ENCODE measurements at regions not wholly inside any gene's neighbourhood (a gene's known extent, or its start where the extent isn't known, plus 50 kb on each side); places are given as distances from the start of the nearest gene placed in this dataset.
A peak's percentile ranks its signal among the peaks of the same experiment; 100 is the strongest.

DNA sequence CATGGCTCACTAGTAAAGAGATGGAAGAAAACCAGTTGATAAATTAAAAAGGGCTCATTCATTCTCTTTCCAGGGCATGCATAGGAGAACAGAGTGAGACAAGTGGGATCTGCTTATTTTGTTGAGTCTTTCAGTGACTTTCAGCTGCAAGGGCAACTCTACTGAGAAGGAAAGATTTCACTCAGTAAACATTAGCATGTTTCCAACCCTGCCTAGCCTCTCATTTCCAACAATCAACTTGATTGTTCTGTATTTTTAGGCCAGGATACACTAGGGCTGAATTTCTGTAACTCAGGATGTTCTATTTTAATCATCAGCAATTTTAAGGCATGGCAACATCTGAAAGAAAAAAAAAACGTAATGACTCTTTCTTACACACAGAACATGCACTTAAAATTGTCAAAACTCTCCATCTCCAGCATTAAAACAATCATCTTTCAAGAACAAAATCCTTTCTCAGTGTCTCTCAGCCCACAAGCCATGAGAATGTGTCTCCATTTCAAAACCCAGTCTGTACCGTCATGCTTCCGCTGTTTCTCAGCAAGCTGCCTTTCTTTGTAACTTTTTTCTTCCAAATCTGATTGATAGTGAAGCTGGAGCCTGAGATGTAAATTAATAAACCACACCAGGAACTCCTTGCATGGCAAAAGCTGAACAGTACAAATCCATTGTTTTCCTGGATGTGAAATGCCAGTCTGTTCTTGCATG, 147.2 kb upstream of the KLF14 start:
- no peak for DNase-seq

- DNase-seq, result no peak
These were observed 147.8 kb upstream of the KLF14 start for GRCh38 chr7:130881799-130882141.

DNA sequence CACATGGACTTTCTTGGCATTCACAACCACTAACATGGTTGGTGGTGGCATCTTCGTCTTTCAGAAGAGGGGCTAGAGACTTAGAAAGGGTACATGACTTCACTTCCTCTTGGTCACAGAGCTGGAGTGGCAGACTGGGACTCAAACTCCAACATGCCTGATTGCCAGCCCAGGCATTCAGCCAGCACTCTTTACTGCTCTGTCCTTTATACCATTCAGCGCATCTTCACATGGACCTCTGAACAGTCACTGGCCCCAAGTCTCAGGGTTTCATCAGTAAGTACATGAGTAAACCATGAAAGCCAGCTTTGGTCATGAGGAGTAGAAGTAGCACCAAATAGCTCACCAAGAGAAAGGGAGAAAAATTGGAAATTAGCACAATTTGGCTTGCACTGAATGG, 148.4 kb upstream of the KLF14 start:
- no peak for DNase-seq

- DNase-seq, result no peak
These were observed 149.9 kb upstream of the KLF14 start for GRCh38 chr7:130883928-130884327.

DNA sequence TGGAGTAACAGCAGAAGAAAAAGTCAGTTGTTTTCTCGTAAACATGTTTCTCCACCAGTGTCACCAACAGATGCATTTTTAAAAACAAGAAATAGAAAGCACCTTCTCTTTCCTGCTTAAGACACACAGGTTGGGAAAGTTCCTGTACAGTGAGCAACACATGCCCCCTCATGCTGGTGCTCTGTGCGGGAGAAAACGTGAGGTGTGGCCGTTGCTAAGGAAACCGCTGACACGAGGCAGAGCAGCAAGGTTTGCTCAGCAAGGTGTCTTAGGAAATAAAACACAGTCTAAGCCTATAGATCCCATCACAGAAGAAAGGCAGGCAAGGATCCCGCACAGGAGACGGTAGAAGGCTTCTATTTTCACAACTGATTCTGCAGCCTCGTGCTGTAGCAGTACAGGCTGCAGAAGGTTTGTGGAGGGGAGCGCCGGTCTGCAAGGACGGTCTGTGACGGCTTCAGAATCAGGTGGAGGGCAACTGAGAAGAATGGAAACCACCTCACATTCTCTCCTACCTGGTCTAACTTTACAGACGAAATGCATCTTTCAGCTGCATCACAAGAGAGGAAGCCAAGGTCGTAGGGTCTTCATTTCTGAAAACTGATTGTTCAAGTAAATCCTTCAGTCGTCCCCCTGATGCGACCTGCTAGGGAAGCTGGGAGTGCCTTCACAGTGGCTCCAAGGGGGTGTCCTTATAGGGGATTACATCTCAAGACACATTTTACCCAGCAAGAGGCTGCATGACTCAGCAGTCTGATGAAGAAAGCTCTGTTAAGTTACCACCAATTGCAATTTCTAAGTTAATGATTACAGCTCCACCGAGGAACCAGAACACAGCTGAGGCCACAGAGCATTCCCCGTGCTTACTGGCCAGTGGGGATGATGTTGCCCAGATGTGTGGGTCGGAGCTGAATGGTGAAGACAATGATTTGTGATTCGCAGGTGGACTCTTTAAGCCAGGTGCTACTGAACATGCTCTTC, 150.7 kb upstream of the KLF14 start:
- no peak for DNase-seq

- no peak for DNase-seq
These were observed 152.6 kb upstream of the KLF14 start for GRCh38 chr7:130886438-130887135.

GRCh38 chr7:130887182-130887956, 153.4 kb upstream of the KLF14 start:
- no peak for DNase-seq

GRCh38 chr7:130887957-130888371, 154.0 kb upstream of the KLF14 start:
- no peak for DNase-seq

DNA sequence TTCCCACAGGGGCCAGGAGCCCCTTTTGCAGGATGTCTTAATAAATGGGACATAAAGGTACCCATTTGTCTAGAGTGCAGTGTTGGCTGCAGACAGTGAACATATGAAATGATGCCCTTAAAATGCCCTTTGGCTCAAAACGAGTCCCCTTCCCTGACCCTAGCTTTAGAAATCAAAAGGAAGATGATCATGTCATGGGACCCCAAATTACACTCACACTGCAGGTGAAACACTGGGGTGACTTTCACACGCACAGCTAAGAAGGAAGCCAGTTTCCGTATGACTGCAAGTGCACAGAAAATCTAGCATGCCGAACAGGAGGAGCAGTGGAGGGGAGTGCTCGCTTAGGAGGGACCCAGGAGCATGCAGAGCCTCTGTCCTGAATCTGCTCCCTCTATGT, 154.5 kb upstream of the KLF14 start:
- no peak for DNase-seq

DNA sequence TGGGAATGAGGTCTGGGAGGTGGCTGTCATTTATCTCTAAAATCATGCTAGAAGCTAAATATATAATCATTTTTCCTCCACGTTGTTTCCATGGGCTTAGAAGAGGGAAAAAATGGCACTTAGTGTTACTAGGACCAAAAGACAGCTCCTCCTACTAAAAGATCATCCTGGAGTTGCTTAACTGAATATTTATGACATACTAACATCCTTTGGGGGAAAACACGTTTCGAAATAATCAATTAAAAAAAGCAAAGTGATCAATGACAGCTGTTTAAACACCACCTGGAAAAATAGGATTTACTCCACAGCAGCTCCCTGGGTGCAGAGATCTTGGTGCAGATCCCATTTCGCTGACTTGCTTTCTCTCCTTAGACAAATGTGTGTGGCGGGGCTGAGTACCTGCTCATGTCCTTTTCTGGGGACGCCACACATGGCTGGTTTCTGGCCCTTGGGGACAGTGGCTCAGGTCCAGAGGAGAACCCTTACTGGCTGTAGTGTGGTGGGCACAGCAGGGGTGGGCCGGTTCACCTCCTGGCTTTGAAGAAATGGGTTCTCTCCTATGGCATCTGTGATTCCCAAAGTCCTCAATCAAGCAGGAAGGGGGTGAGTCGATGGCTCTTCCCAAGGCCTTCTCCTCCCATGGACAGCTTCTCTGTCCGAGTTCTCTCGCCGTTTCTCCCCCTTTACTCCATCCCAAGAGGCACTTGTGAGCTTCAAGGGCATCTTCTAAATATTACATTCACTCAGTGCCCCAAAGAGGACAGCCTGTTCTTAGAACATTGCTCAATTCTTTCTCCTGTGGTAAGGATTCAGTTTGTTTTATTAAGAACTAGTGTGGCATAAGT, 156.4 kb upstream of the KLF14 start:
- no peak for DNase-seq

DNA sequence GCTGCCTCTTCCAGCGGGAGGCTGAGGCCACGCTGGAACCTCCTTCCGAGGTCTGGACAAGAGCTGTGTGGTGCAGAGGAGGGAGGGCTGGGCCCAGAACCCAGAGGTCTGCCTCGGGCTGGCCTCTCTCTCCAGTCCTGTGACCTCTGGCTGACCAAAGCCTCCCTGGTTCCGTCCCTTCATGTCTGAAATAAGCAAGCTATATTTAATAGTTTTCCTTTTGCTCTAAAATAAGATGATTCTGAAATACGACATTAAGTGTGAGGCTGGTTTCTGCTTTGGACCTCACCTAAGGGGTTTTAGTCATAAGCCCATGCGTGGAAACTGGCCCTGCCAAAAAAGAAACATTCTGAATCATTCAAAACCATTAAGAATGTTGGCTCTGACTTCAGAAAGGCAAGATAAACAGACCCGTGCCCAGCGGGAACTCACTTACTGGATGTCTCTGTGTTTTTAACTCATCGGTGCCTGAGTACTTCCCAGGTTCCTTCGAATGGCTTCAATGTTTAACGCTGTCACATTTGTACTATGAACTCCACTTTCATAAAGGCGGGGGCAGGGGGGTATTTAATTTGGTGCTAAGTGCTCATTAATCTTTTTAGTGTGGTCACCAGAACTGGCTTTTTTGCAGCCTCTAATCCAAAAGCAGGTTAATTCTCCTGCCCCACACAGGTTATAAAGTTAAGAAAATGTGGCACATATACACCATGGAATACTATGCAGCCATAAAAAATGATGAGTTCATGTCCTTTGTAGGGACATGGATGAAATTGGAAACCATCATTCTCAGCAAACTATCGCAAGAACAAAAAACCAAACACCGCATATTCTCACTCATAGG, 157.5 kb upstream of the KLF14 start:
- DNase-seq, result no peak

GRCh38 chr7:130893441-130893894, 159.5 kb upstream of the KLF14 start:
- DNase-seq, result no peak

DNA sequence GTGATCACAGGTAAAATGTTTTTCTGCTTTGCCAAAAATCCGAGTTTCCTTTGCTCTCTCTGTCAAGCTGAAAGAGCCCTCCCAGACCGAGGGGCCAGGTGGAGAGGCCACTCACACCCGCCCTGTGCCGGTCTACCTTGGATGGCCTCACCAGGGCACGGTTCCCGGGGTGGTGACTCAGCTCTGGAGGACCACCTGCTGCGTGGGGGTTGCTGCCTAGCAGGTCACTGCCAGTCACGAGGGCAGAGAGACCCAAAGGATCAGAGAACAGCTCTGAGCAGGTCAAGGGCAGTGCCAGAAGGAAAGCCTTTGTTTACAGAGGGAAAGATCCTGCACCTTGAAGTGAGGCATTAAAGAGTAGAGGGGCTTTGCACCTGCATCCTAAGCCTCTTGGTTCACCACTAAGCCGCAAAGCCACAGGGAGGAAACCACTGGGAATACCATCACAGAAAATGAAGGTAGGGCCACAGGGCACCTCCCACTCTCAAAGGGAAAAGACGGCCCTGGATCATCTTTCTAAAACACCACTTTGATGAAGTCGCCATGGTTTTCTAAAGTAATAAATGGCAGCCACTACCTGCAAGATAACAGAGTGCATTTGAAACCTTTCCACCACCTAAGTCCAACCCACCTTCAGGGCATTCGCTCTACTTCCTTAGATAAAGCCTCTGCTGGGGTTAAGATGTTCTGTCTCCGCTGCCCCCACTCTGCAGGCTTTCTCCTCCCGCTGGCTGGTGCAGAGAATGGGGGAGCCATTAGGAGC, 160.3 kb upstream of the KLF14 start:
- DNase-seq, result no peak

DNA sequence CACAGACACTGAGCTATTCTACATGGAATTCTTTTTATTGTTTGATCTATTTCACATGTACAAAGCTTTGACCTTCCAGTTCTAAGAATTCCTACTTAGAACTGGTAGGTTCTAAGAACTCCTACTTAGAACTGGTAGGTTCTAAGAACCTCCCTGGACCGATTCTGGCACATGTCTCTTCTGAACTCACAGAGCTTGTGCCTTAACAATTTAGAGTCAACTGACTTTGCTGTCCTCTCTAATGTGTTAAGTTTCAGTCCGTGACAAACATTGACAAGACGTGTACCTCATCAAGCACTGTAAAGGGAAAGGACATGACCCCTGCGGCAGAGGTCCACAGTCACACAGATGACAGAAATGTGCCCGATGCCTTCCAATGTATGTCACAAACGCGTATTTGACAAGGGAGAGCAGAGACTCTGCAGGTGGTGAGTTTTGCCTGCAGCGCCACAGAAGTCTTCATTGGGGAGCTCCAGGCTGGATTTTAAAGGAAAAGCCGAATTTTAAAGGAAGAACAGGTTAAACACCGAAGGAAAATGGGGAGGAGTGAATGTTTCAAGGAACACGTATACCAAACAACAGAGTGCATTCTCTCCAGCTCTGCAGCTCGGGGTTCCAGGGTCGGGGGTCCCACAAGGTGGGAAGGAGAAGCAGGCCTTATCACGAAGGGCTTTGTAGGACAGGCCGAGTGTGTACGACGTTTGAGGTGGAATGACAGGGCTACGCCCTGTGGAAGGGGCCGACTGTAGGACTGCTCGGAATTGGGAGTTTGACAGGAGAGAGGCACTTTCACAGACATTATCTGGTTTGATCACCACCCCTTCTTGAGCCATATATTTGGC, 161.1 kb upstream of the KLF14 start:
- no peak for DNase-seq

DNA sequence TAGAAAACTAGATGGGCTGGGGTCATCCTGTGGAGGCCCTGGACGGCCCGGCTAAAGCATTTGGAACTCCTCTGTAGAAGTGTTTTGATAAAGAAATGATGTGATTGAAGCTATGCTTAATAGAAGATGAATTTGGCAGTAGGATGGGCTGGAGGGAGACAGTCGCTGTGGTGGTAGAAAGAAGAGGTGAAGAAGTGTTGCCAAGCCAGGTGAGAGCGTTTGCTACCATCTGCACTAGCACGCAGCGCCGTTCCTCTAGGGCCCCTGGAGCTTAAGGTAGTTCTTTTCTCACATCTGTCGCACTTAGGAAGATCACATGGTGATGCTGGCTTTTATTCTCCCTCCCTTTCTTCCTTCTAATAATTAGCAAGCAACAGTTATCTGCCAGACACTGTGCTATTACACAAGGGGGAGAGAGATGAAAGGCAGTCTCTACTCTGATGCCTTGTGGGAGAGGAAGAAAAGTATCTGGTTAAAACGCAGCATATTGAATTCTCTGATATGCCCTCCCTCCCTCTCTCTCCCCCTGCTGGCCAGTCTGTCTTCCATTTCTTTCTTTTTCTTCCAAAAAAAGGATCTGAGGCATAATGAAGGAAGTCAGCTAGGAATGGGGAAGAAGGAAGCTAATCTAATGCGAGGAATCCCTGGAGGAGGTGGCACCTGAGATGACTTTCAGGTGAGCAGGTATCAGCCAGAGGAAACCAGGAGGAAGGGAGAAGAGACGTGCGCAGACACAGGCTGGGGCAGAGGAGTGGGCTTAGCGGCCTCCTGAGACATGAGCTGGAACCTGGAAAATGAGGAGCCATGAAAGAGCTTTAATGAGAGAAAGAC, 162.3 kb upstream of the KLF14 start:
- DNase-seq, result no peak

- peak; percentile 43 for DNase-seq
These were observed 163.0 kb upstream of the KLF14 start for GRCh38 chr7:130896898-130897514.

Data from RPMI8226 (cell line).